Upper lobe of left lung (tissue), 6 donors: ENCODE measurements at regions not wholly inside any gene's neighbourhood (a gene's known extent, or its start where the extent isn't known, plus 50 kb on each side); places are given as distances from the start of the nearest gene placed in this dataset.
"Not testable (repeated sequence)": the region's sequence is repeated elsewhere in the genome, so short reads cannot be mapped to it uniquely, and the experiment has no call there.

Experiments used
- ATAC-seq, 2 donors: fragments of 200-7000 bp; cut with Tn5 transposase; one replicate each; pipeline ENCODE4 v1.9.1; 2022; ENCODE audit warnings: mild to moderate bottlenecking in 2 of 2, moderate library complexity in 2 of 2; ENCODE audit not compliant: low FRiP score in 2 of 2
- DNase-seq, 2 donors: peaks; one replicate each; pipeline ENCODE4 v3.0.0-alpha.2; 2019 to 2020
- H3K27ac ChIP-seq, 4 donors: fragments of 200-600 bp; sonication (generic); one replicate each; pipeline ENCODE4 v1.5.1; 2016 to 2019
- H3K27me3 ChIP-seq, 4 donors: fragments of 200-600 bp; sonication (generic); one replicate each; pipeline ENCODE4 v1.5.1; 2017 to 2019
- H3K36me3 ChIP-seq, 4 donors: fragments of 200-600 bp; sonication (generic); one replicate each; pipeline ENCODE4 v1.5.1; 2016 to 2019
- H3K4me1 ChIP-seq, 4 donors: fragments of 200-600 bp; sonication (generic); one replicate each; pipeline ENCODE4 v1.5.1; 2018 to 2019
- H3K4me3 ChIP-seq, 4 donors: fragments of 200-600 bp; sonication (generic); one replicate each; pipeline ENCODE4 v1.5.1; 2017 to 2019; ENCODE audit warnings: mild to moderate bottlenecking in 2 of 4, moderate library complexity in 1 of 4
- H3K9me3 ChIP-seq, 4 donors: fragments of 200-600 bp; sonication (generic); one replicate each; pipeline ENCODE4 v1.5.1; 2018 to 2019
- CTCF ChIP-seq, 6 experiments: fragments of 450-650 bp in 4 of 6; fragments of 200-600 bp in 2 of 6; sonication (generic) in 2 of 6; IDR thresholded peaks; one replicate each; pipeline ENCODE4 v1.5.1; 2016 to 2019; ENCODE audit warnings: antibody characterized with exemption in 6 of 6
- EP300 ChIP-seq, 4 donors: sonication (generic); formaldehyde crosslinking; IDR thresholded peaks; one replicate each; pipeline ENCODE4 v1.5.1; 2017; ENCODE audit warnings: antibody characterized with exemption in 4 of 4, control low read depth in 2 of 4
- POLR2A ChIP-seq, 4 donors: fragments of 450-650 bp; IDR thresholded peaks; one replicate each; pipeline ENCODE4 v1.5.1; 2016 to 2017; ENCODE audit warnings: antibody characterized with exemption in 4 of 4, mild to moderate bottlenecking in 2 of 4
- POLR2AphosphoS5 ChIP-seq, 2 donors: sonication (generic); formaldehyde crosslinking; IDR thresholded peaks; one replicate each; pipeline ENCODE4 v1.5.1; 2017; ENCODE audit warnings: antibody characterized with exemption in 2 of 2
- WGBS, 2 donors: methylation state at CpG; one replicate each; pipeline ENCODE4 v1.1.5; 2017 to 2018; 5-methylcytosine and 5-hydroxymethylcytosine counted together
- donor health status: DM: no; HTN: no; CAD: no; lungs with moderate emphysema.
- donor health status: DM: no; HTN: yes; CAD: no; lungs with severe emphysema.

GRCh38 chr9:30039712-30040111, 2344.7 kb upstream of the ACO1 start:
- Histone ChIP-seq H3K27ac (no peak overlapping the region), H3K36me3 (no peaks in the 10 kb centered on the region), H3K27me3 (no peaks in the 10 kb centered on the region), H3K4me1 (no peaks in the 10 kb centered on the region), H3K4me3 (no peak overlapping the region), H3K9me3 (no peaks in the 10 kb centered on the region)
- 72 to 86% methylated on average over 1 of the region's 1 CpG for WGBS, 2 donors
- no peak for DNase-seq
- no peak for ATAC-seq
- TF ChIP-seq POLR2A (IDR thresholded peaks at IDR 0.05) = no peak
- TF ChIP-seq CTCF (IDR thresholded peaks at IDR 0.05) = no peak
- TF ChIP-seq EP300 (IDR thresholded peaks at IDR 0.05) = no peak
- no peak for TF ChIP-seq POLR2AphosphoS5 (IDR thresholded peaks at IDR 0.05)

DNA sequence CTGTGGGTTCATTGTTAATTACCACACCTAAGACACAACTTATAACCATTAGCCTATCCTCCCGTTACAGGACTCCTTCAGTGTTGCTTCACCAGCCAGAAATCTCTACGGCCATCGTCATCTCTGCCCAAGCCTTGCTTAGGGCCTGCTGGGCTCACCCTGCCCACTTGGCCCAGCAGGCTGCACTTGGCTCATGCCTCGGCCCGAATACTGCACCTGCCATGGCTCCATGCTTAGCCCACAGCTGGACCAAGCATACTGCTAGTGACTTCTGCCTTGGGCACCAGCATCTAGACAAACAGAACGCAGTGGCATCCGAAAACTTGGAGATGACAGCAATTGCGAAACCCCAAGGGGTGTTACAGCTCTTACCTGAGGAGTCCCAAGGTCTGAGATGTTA, 2336.0 kb upstream of the ACO1 start:
- DNase-seq = peak in 1 of 2 donors; percentile 15
- Histone ChIP-seq H3K36me3 (no peaks in the 10 kb centered on the region), H3K4me1 (no peaks in the 10 kb centered on the region), H3K27ac (no peak overlapping the region), H3K27me3 (no peaks in the 10 kb centered on the region), H3K9me3 (no peaks in the 10 kb centered on the region), H3K4me3 (no peak overlapping the region)
- ATAC-seq = peak in 1 of 2 donors; percentile 46
- TF ChIP-seq POLR2A (IDR thresholded peaks at IDR 0.05) (no peak), POLR2AphosphoS5 (IDR thresholded peaks at IDR 0.05) (no peak), CTCF (IDR thresholded peaks at IDR 0.05) (no peak), EP300 (IDR thresholded peaks at IDR 0.05) (no peak)
- 76 to 85% methylated on average over 4 to 8 of the region's 8 CpGs for WGBS, 2 donors

DNA sequence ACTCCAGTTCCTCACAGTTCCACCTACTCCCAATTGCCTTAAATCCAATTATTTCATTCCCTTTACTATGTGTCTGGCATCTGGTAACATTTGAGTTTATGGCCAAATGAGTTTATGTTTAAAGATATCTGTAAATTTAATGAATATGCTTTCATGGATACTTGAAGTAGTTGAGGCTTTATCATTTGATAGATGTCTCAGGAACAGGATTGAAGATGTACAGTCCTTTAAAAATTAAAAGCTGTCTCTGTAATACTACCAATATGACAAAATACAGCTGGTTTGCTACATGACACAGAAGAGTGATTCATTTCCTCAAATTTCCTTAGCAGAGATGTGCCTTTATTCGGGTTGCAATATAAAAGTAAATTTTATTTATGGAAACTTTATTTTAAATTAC, 2326.0 kb upstream of the ACO1 start:
- TF ChIP-seq CTCF (IDR thresholded peaks at IDR 0.05) = no peak
- TF ChIP-seq POLR2A (IDR thresholded peaks at IDR 0.05) = no peak
- no peak for TF ChIP-seq POLR2AphosphoS5 (IDR thresholded peaks at IDR 0.05)
- no peak for TF ChIP-seq EP300 (IDR thresholded peaks at IDR 0.05)
- ATAC-seq (no peak), DNase-seq (no peak)
- no peaks in the 10 kb centered on the region for H3K27me3 ChIP-seq
- H3K27ac ChIP-seq = no peak overlapping the region
- WGBS, 2 donors = 55 to 64% methylated on average over 1 of the region's 1 CpG
- H3K4me1 ChIP-seq = no peaks in the 10 kb centered on the region
- H3K4me3 ChIP-seq = no peak overlapping the region
- no peaks in the 10 kb centered on the region for H3K9me3 ChIP-seq
- H3K36me3 ChIP-seq = no peaks in the 10 kb centered on the region

DNA sequence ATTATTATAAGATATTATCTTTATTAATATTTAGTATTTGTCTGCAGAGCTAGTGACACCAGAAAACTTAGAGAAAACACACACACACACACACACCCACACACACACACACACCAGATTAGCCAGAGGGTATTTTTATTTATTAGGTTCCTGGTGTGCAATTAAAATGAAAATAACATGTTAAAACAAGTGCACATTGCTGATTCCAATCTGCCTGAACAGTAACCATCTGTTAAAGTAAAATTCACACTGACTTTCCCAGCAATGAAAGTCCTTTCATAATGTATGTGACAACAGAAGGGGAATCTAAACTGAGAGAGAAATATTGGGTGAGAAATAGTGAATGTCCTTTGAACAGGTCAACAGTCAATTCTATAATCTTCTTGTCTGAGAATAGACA, 2323.5 kb upstream of the ACO1 start:
- Histone ChIP-seq H3K9me3 (no peaks in the 10 kb centered on the region), H3K36me3 (no peaks in the 10 kb centered on the region), H3K27me3 (no peaks in the 10 kb centered on the region), H3K27ac (no peak overlapping the region), H3K4me3 (no peak overlapping the region), H3K4me1 (no peaks in the 10 kb centered on the region)
- ATAC-seq (no peak), DNase-seq (no peak)
- no peak for TF ChIP-seq POLR2AphosphoS5 (IDR thresholded peaks at IDR 0.05)
- TF ChIP-seq EP300 (IDR thresholded peaks at IDR 0.05) = no peak
- no peak for TF ChIP-seq CTCF (IDR thresholded peaks at IDR 0.05)
- no peak for TF ChIP-seq POLR2A (IDR thresholded peaks at IDR 0.05)

DNA sequence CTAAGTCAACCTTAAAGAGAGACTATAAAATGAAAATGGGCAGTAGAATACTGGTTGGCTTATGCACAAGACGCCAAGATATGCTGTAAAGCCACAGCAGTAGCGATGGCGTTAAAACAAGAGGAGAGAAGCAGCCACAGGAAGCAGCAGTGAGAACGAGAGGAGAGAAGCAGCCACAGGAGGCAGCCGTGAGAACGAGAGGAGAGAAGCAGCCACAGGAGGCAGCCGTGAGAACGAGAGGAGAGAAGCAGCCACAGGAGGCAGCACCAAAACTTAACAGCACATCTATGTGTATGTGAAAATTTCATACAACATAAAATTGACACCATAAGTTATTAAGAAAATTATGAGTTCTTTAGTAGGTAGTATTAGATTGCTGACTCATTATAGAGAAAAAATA, 2318.6 kb upstream of the ACO1 start:
- H3K27ac ChIP-seq = no peak overlapping the region
- WGBS, 2 donors = 70% methylated on average over 8 of the region's 8 CpGs
- H3K4me3 ChIP-seq = no peak overlapping the region
- no peaks in the 10 kb centered on the region for H3K4me1 ChIP-seq
- no peaks in the 10 kb centered on the region for H3K9me3 ChIP-seq
- TF ChIP-seq POLR2A (IDR thresholded peaks at IDR 0.05) (no peak), CTCF (IDR thresholded peaks at IDR 0.05) (no peak), EP300 (IDR thresholded peaks at IDR 0.05) (no peak), POLR2AphosphoS5 (IDR thresholded peaks at IDR 0.05) (no peak)
- DNase-seq = no peak
- H3K36me3 ChIP-seq = no peaks in the 10 kb centered on the region
- no peak for ATAC-seq
- no peaks in the 10 kb centered on the region for H3K27me3 ChIP-seq

- not testable (repeated sequence) for H3K4me1 ChIP-seq
- 84 to 92% methylated on average over 3 of the region's 3 CpGs for WGBS, 2 donors
Measured at GRCh38 chr9:30069236-30069635, 2315.2 kb upstream of the ACO1 start.

More at GRCh38 chr9:30069236-30069635, 2315.2 kb upstream of the ACO1 start:
- not testable (repeated sequence) for H3K9me3 ChIP-seq, H3K27ac ChIP-seq, ATAC-seq, H3K36me3 ChIP-seq, H3K4me3 ChIP-seq, H3K27me3 ChIP-seq, DNase-seq
